WTC11 (cell line): ENCODE measurements at regions not wholly inside any gene's neighbourhood (a gene's known extent, or its start where the extent isn't known, plus 50 kb on each side); places are given as distances from the start of the nearest gene placed in this dataset.

Experiments
- ATAC-seq: fragments of 200-7000 bp; cut with Tn5 transposase; 2 replicates; pipeline ENCODE4 v1.10.0; 2021; ENCODE audit warnings: mild to moderate bottlenecking, moderate library complexity
- CTCF ChIA-PET: fragments of 300-600 bp; sonication (Branson Sonifier 250); formaldehyde crosslinking; loops from one replicate; lab custom pipeline; 2021; ENCODE audit warnings: antibody characterized with exemption; lab: Charles Lee
- POLR2A ChIA-PET: fragments of 350-600 bp; sonication (Branson Sonifier 250); formaldehyde crosslinking; loops from one replicate; lab custom pipeline; 2021; ENCODE audit warnings: antibody characterized with exemption; lab: Charles Lee
- DNase-seq: peaks from one replicate; pipeline ENCODE4 v3.0.0; 2021; ENCODE audit warnings: low spot score
- H3K27ac Mint-ChIP-seq: 2 replicates; pipeline ENCODE4 v1.8.0; 2021; ENCODE audit warnings: mixed read lengths
- H3K27me3 Mint-ChIP-seq: 2 replicates; pipeline ENCODE4 v1.8.0; 2021; ENCODE audit warnings: low read depth, mild to moderate bottlenecking, moderate library complexity, mixed read lengths
- H3K36me3 Mint-ChIP-seq: 2 replicates; pipeline ENCODE4 v1.8.0; 2021; ENCODE audit warnings: mixed read lengths
- H3K4me1 Mint-ChIP-seq: 2 replicates; pipeline ENCODE4 v1.8.0; 2022; ENCODE audit warnings: mixed read lengths
- H3K4me3 Mint-ChIP-seq: 2 replicates; pipeline ENCODE4 v1.8.0; 2021; ENCODE audit warnings: mild to moderate bottlenecking, moderate library complexity, mixed read lengths
- H3K9me3 Mint-ChIP-seq: 2 replicates; pipeline ENCODE4 v1.8.0; 2021; ENCODE audit warnings: mixed read lengths
- CBFB ChIP-seq: sonication (generic); formaldehyde crosslinking; IDR thresholded peaks from 2 replicates; pipeline ENCODE4 v1.8.1; 2022; ENCODE audit warnings: mild to moderate bottlenecking, low read depth, missing genetic modification reagents
- CDX4 ChIP-seq: fragments of 250-450 bp; sonication (Bioruptor Pico); IDR thresholded peaks from 2 replicates; pipeline ENCODE4 v1.9.0; 2021; ENCODE audit warnings: moderate library complexity, mild to moderate bottlenecking, inconsistent platforms, borderline replicate concordance
- E2F4 ChIP-seq: sonication (generic); formaldehyde crosslinking; IDR thresholded peaks from 2 replicates; pipeline ENCODE4 v1.8.1; 2022; ENCODE audit warnings: low read depth, mild to moderate bottlenecking, moderate library complexity, missing genetic modification reagents, borderline replicate concordance
- ESRRA ChIP-seq: sonication (generic); formaldehyde crosslinking; IDR thresholded peaks from 2 replicates; pipeline ENCODE4 v1.8.1; 2022; ENCODE audit warnings: mild to moderate bottlenecking, missing genetic modification reagents, borderline replicate concordance
- FOXP4 ChIP-seq: sonication (generic); formaldehyde crosslinking; IDR thresholded peaks from 2 replicates; pipeline ENCODE4 v1.8.0; 2022; ENCODE audit warnings: mild to moderate bottlenecking, missing genetic modification reagents
- IRF1 ChIP-seq: sonication (generic); formaldehyde crosslinking; IDR thresholded peaks from 2 replicates; pipeline ENCODE4 v1.8.0; 2023; ENCODE audit warnings: missing genetic modification reagents
- MXD4 ChIP-seq: fragments of 250-450 bp; sonication (Bioruptor Pico); IDR thresholded peaks from 2 replicates; pipeline ENCODE4 v1.8.0; 2021; ENCODE audit warnings: mild to moderate bottlenecking, moderate library complexity, borderline replicate concordance
- NFYB ChIP-seq: sonication (generic); formaldehyde crosslinking; conservative IDR thresholded peaks from 2 replicates; pipeline ENCODE4 v1.8.0; 2022; ENCODE audit warnings: low read depth, missing genetic modification reagents
- NR2C2 ChIP-seq: sonication (generic); formaldehyde crosslinking; IDR thresholded peaks from 2 replicates; pipeline ENCODE4 v1.8.0; 2022; ENCODE audit warnings: mild to moderate bottlenecking, missing genetic modification reagents
- SOX15 ChIP-seq: fragments of 250-450 bp; sonication (Bioruptor Pico); IDR thresholded peaks from 2 replicates; pipeline ENCODE4 v1.9.0; 2021; ENCODE audit warnings: mild to moderate bottlenecking
- ZBTB21 ChIP-seq: sonication (generic); formaldehyde crosslinking; IDR thresholded peaks from 2 replicates; pipeline ENCODE4 v1.8.1; 2023; ENCODE audit warnings: mild to moderate bottlenecking, missing genetic modification reagents, borderline replicate concordance
- ZNF219 ChIP-seq: sonication (generic); formaldehyde crosslinking; IDR thresholded peaks from 2 replicates; pipeline ENCODE4 v1.8.0; 2023; ENCODE audit warnings: missing genetic modification reagents, mild to moderate bottlenecking, borderline replicate concordance
- ZNF317 ChIP-seq: sonication (generic); formaldehyde crosslinking; IDR thresholded peaks from 2 replicates; pipeline ENCODE4 v1.8.1; 2023; ENCODE audit warnings: low read depth, mild to moderate bottlenecking, moderate library complexity, missing genetic modification reagents, borderline replicate concordance
- ZNF416 ChIP-seq: fragments of 250-450 bp; sonication (Bioruptor Pico); IDR thresholded peaks from 2 replicates; pipeline ENCODE4 v1.9.0; 2021; ENCODE audit warnings: mild to moderate bottlenecking, inconsistent platforms
- ZNF423 ChIP-seq: fragments of 250-450 bp; sonication (Bioruptor Pico); IDR thresholded peaks from 2 replicates; pipeline ENCODE4 v2.1.2; 2022; ENCODE audit warnings: mild to moderate bottlenecking, moderate library complexity

GRCh38 chr1:199789141-199789540, 238.4 kb upstream of the NR5A2 start (continued):
- TF ChIP-seq FOXP4 (CRISPR knock-in tag) = no peak

- H3K4me3 Mint-ChIP-seq = no peak overlapping the region
- no peak for TF ChIP-seq ZNF416 (CRISPR knock-in tag)
- no peak for TF ChIP-seq ESRRA
- peaks cover 5% of the 10 kb centered on the region for H3K9me3 Mint-ChIP-seq
- ATAC-seq (no peak), DNase-seq (no peak)
- no peak overlapping the region for H3K27ac Mint-ChIP-seq
- H3K4me1 Mint-ChIP-seq = peaks cover 26% of the 10 kb centered on the region
- ChIA-PET CTCF (no interaction called here), POLR2A (no interaction called here)
- no peaks in the 10 kb centered on the region for H3K36me3 Mint-ChIP-seq
- no peaks in the 10 kb centered on the region for H3K27me3 Mint-ChIP-seq
Measured at GRCh38 chr1:199791495-199791894, 236.0 kb upstream of the NR5A2 start.

- no peak for TF ChIP-seq ZNF416 (CRISPR knock-in tag)
- TF ChIP-seq FOXP4 (CRISPR knock-in tag) = no peak
- TF ChIP-seq NR2C2 = no peak
- no peak for TF ChIP-seq IRF1
- no peak for TF ChIP-seq E2F4 (CRISPR knock-in tag)
- no peak for TF ChIP-seq ZBTB21 (CRISPR knock-in tag)
- no peak for TF ChIP-seq MXD4 (CRISPR knock-in tag)
- DNase-seq = no peak
- CTCF ChIA-PET = no interaction called here
- Mint-ChIP-seq H3K9me3 (peaks cover 5% of the 10 kb centered on the region), H3K4me1 (peaks cover 26% of the 10 kb centered on the region), H3K36me3 (no peaks in the 10 kb centered on the region), H3K27me3 (no peaks in the 10 kb centered on the region), H3K27ac (no peak overlapping the region), H3K4me3 (no peak overlapping the region)
- no peak for ATAC-seq
- POLR2A ChIA-PET = no interaction called here
Measured at GRCh38 chr1:199792874-199793273, 234.6 kb upstream of the NR5A2 start.

GRCh38 chr1:199794105-199794863, 233.2 kb upstream of the NR5A2 start:
- ChIA-PET POLR2A (interaction anchor here (0.7 kb wide), 1 partner anchor 38 kb away, joined by 3 read pairs; no protein-coding TSS in a partner anchor), CTCF (no interaction called here)
- Mint-ChIP-seq H3K4me1 (peaks cover 30% of the 10 kb centered on the region), H3K4me3 (no peak overlapping the region), H3K27ac (no peak overlapping the region; the same call in 1 of the 2 replicates), H3K9me3 (peaks cover 5% of the 10 kb centered on the region), H3K36me3 (no peaks in the 10 kb centered on the region), H3K27me3 (no peaks in the 10 kb centered on the region)
- TF ChIP-seq CBFB (no peak), SOX15 (no peak), ZNF423 (CRISPR knock-in tag) (no peak), NFYB (CRISPR knock-in tag) (no peak), ZNF219 (CRISPR knock-in tag) (no peak), CDX4 (CRISPR knock-in tag) (no peak), ZNF317 (no peak)
- no peak for DNase-seq
- ATAC-seq = no peak
